Fibroblast of skin of left quadriceps (primary cell): ENCODE measurements at regions not wholly inside any gene's neighbourhood (a gene's known extent, or its start where the extent isn't known, plus 50 kb on each side); places are given as distances from the start of the nearest gene placed in this dataset.

Source experiments
- DNase-seq, 2 experiments: peaks; one replicate each; pipeline ENCODE4 v3.0.0-alpha.2; 2013; ENCODE audit warnings: low read depth in 2 of 2

DNA sequence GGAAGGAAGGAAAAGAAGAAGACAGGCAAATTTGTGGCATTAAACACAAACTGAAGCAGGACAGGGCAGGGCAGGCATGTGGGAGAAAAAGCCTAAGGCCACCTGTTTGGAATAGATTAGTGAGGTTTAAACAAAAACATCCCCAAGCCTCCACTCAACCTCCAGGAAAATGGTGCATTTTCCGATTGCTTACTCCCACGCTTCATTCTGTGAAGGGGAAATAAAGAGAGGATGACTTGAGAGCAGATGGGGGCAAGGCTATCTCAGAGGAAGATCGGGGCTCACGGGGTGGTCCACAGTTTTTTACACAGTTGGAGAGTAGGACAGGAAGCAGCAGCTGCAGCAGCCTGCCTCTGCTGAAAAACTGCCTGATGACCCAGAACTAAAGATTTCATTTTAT is 250.9 kb downstream of the DUSP6 start:
- DNase-seq = no peak

GRCh38 chr12:89098441-89099112 is 253.7 kb downstream of the DUSP6 start:
- no peak for DNase-seq

GRCh38 chr12:89092297-89092696 is 260.0 kb downstream of the DUSP6 start:
- DNase-seq = no peak

GRCh38 chr12:89091293-89091841 is 260.9 kb downstream of the DUSP6 start:
- no peak for DNase-seq

DNA sequence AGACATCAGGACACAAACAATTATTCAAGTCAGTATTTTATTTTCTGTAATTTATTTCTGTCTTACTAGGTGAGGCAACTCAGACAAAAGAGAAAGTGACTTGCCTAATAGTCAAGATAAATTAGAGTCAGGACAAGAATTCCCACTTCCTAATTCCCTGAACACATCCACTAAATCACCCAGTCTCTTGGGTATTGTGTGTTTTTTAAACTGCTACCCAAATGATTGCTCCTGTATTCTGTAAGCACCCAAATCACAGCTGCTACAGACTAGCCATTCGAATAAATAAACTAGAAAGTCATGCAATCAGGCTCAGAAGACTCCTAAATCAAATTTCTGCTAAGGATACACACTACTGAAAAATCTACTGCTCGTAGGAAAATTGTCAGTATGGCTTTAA is 263.0 kb downstream of the DUSP6 start:
- no peak for DNase-seq

- no peak for DNase-seq
Observed at GRCh38 chr12:89087876-89088275, 264.4 kb downstream of the DUSP6 start.

GRCh38 chr12:89087149-89087825 is 265.0 kb downstream of the DUSP6 start:
- no peak for DNase-seq

DNA sequence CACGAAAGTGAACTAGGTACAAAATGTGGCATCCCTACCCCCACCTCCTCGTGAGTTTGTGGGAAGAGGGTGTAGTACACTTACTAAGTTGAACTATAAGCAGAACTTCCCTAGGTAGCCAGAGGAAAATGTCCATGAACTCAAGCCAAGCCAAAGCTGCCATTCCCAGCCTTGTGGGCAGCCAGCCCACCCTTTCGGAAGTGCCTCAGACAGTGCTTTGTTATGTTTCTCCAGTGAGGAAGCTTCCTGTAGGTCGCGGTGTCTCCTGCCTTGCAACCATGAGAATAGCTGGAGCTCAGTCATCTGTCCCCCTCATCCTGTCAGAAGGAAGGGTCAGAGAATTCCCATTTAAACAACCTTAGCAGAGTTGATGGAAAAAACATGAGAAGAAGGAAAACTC is 266.9 kb downstream of the DUSP6 start:
- DNase-seq = no peak

- DNase-seq = peak in 1 of 2 experiments; percentile 51
Observed at GRCh38 chr12:89084751-89085150, 267.6 kb downstream of the DUSP6 start.

GRCh38 chr12:89083491-89083890 is 268.8 kb downstream of the DUSP6 start:
- DNase-seq = no peak

GRCh38 chr12:89082370-89082753 is 269.9 kb downstream of the DUSP6 start:
- no peak for DNase-seq

- DNase-seq = no peak
Observed at GRCh38 chr12:89081719-89082369, 270.5 kb downstream of the DUSP6 start.

- no peak for DNase-seq
Observed at GRCh38 chr12:89080793-89081465, 271.4 kb downstream of the DUSP6 start.

GRCh38 chr12:89075880-89076540 is 276.3 kb downstream of the DUSP6 start:
- DNase-seq = peak in 1 of 2 experiments; percentile 54

- no peak for DNase-seq
Observed at GRCh38 chr12:89073659-89074058, 278.6 kb downstream of the DUSP6 start.

DNA sequence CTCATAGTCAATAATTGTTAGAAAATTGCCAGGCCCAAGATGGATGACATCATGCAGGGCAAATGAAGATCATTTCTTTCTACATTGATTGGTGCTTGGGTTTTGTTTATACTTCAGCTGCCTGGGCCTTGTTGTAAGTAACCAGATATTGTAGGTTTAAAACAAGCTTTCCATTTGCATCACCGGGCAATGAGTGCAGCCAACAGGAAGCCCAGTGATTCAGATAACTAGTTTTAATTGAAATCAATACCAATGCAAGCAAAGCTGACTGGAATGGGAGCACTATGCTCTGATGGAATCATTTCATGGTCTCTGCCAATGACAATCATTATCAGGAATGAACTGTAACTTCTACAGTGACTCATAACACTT is 279.3 kb downstream of the DUSP6 start:
- DNase-seq = peak in 1 of 2 experiments; percentile 59

DNA sequence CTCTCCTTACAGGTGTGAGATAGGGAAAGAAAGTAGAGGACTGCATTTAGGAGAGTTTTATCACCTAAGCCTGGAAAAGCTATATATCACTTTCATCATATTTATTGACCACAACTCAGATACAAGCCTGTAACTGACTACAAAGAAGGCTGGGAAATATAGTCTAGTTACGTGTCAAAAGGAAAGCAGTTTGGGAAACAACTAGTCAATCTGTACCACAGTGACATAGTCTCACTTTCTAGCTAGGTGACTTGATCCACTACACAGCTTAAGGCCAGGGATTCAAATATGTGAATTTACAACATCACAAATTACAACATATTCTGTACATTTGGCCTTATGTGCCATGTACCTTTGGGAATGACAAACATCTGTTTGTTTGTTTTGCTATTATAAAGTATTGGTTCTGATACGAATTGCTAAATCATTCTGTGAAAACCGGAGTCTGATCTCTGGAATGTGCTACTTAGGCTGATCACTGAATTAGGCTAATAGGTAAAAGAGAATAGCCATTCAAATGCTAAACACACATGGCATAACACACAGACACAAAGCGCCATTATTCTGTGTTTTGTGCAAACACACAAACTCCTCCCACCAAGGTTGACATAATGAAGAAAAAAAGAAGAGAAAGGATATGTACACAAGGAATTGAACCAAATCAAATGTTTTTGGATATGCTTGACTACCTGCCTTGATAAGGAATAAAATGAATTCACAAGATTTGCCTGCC is 279.8 kb downstream of the DUSP6 start:
- no peak for DNase-seq

- no peak for DNase-seq
Observed at GRCh38 chr12:89070603-89071002, 281.7 kb downstream of the DUSP6 start.

GRCh38 chr12:89069431-89069830 is 282.9 kb downstream of the DUSP6 start:
- no peak for DNase-seq

DNA sequence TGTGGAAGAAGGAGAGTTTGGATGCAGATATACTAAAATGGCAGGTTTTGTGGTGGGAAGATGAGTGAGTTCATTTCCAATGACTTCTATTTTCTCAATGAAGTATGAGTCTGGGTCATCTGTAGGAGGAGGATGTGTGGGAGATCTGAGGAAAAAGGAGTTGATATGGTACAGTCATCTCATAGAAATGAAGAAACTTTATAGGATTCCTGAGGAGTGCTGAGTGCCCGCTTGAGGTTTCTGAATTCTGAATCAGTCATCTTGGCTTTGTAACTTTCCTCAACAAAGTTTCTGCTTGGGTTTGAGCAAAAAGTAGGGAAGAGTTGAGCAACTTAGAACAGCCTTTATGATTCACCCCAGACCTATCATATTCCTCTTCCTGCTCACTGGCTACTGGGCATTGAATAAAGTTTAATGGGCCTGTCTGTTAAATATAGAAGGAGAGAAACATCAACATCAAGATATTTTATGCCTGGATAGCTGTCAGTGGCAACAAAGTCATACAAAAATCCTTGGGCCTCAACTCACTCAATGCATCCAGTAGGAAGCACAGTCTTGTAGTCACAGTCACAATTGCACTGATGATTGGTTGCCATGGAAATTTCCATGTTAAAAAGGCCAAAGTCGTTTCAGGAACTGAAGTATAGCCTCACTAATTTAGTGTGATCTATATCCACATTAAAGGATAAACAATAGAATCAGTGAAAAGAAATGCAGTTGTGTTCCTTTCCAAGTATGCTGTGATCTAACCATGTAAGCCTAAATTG is 284.7 kb downstream of the DUSP6 start:
- peak; percentile 70 for DNase-seq
